HepG2 (cell line): ENCODE measurements at regions not wholly inside any gene's neighbourhood (a gene's known extent, or its start where the extent isn't known, plus 50 kb on each side); places are given as distances from the start of the nearest gene placed in this dataset.

ENCODE experiments used
- ATAC-seq: fragments of 200-7000 bp; cut with Tn5 transposase; 3 replicates; pipeline ENCODE4 v1.9.1; 2020; ENCODE audit warnings: mild to moderate bottlenecking, moderate library complexity
- BruUV-seq: library from RNA; stranded (reverse); fragments of 400-500 nt; replicated peaks from 2 replicates; lab custom pipeline; 2021; lab: Mats Ljungman, UMichigan
- CTCF ChIA-PET: fragments of 300-600 bp; formaldehyde crosslinking; extraction: SDS; loops from one replicate; lab custom pipeline; 2021; ENCODE audit warnings: low total read pairs, inconsistent platforms, low intra/inter-chr PET ratio; lab: Yijun Ruan, JAX
- POLR2A ChIA-PET: fragments of 350-600 bp; sonication (Branson Sonifier 250); formaldehyde crosslinking; loops from one replicate; lab custom pipeline; 2020; ENCODE audit warnings: antibody characterized with exemption, inconsistent platforms; lab: Yijun Ruan, JAX
- DNase-seq: peaks from one replicate; pipeline ENCODE4 v3.0.0-alpha.2; 2015; ENCODE audit warnings: low spot score
- FAIRE-seq: peaks from 3 replicates; lab custom pipeline; 2011; peaks lifted over from hg19 to GRCh38; lab: Jason Lieb, UNC
- H2AFZ ChIP-seq: one replicate; pipeline ENCODE4 v1.6.1; 2011; ENCODE audit warnings: low read length, inconsistent platforms
- H3K27ac ChIP-seq: fragments of 300-600 bp; 3 replicates; pipeline ENCODE4 v1.8.0; 2011; ENCODE audit warnings: mixed run types, mild to moderate bottlenecking, mixed read lengths, low read length, inconsistent platforms; ENCODE audit not compliant: insufficient read depth; ENCODE audit errors: extremely low read length
- H3K27me3 ChIP-seq, 2 experiments: fragments of 200-600 bp in 1 of 2; 2 replicates in 1 of 2; 3 replicates in 1 of 2; pipeline versions ENCODE4 v1.6.0 to v1.8.0; 2011; ENCODE audit warnings: low read length in 2 of 2, mild to moderate bottlenecking in 2 of 2, moderate library complexity in 2 of 2, inconsistent platforms in 1 of 2; ENCODE audit not compliant: insufficient read depth in 2 of 2, control insufficient read depth in 1 of 2
- H3K36me3 ChIP-seq, 2 experiments: fragments of 200-600 bp in 1 of 2; replicated peaks in 1 of 2; 2 replicates in 1 of 2; 3 replicates in 1 of 2; pipeline versions ENCODE4 v1.5.1 to v1.8.0; 2011; ENCODE audit warnings: low read length in 2 of 2, inconsistent platforms in 1 of 2; ENCODE audit not compliant: insufficient read depth in 2 of 2, control insufficient read depth in 1 of 2
- H3K4me1 ChIP-seq: 2 replicates; pipeline ENCODE4 v1.5.1; 2012; ENCODE audit warnings: low read length, inconsistent platforms; ENCODE audit not compliant: insufficient read depth
- H3K4me2 ChIP-seq: 2 replicates; pipeline ENCODE4 v1.6.0; 2011; ENCODE audit warnings: low read depth, low read length, inconsistent platforms
- H3K4me3 ChIP-seq, 3 experiments: fragments of 200-600 bp in 1 of 3; sonication (generic), shearing (Covaris generic) in 1 of 3; replicated peaks in 1 of 3; 2 replicates each; pipeline ENCODE4 v1.5.1; 2011 to 2016; ENCODE audit warnings: low read length in 3 of 3, inconsistent platforms in 2 of 3, low read depth in 2 of 3, mild to moderate bottlenecking in 2 of 3, control low read depth in 1 of 3, mixed read lengths in 1 of 3; ENCODE audit not compliant: insufficient read depth in 1 of 3
- H3K79me2 ChIP-seq: one replicate; pipeline ENCODE4 v1.6.1; 2011; ENCODE audit warnings: low read length, inconsistent platforms; ENCODE audit not compliant: insufficient read depth
- H3K9ac ChIP-seq: 2 replicates; pipeline ENCODE4 v1.6.0; 2011; ENCODE audit warnings: mild to moderate bottlenecking, low read depth, low read length, inconsistent platforms; ENCODE audit not compliant: insufficient read depth
- H3K9me3 ChIP-seq: 2 replicates; pipeline ENCODE4 v1.5.1; 2012; ENCODE audit warnings: mild to moderate bottlenecking, low read length
- H4K20me1 ChIP-seq: 2 replicates; pipeline ENCODE4 v1.6.0; 2011; ENCODE audit warnings: inconsistent platforms, mild to moderate bottlenecking, low read length, moderate library complexity; ENCODE audit not compliant: insufficient read depth
- E2F2 ChIP-seq: sonication (generic); formaldehyde crosslinking; IDR thresholded peaks from 2 replicates; pipeline ENCODE4 v1.4.0; 2020; ENCODE audit warnings: missing genetic modification reagents, borderline replicate concordance
- FIP1L1 ChIP-seq: fragments of 200-400 bp; formaldehyde crosslinking; IDR thresholded peaks from 2 replicates; pipeline ENCODE4 v1.6.1; 2018; ENCODE audit warnings: low read depth, mild to moderate bottlenecking, low read length, moderate library complexity, borderline replicate concordance; ENCODE audit not compliant: insufficient read depth
- FOSL2 ChIP-seq: sonication (generic); formaldehyde crosslinking; IDR thresholded peaks from 2 replicates; pipeline ENCODE4 v1.4.0; 2020; ENCODE audit warnings: missing genetic modification reagents
- GTF2F1 ChIP-seq: fragments of 150-350 bp; IDR thresholded peaks from 2 replicates; pipeline ENCODE4 v1.6.1; 2014; ENCODE audit warnings: low read length
- LCORL ChIP-seq, 2 experiments: fragments of 450-650 bp in 1 of 2; sonication (generic) in 1 of 2; formaldehyde crosslinking in 1 of 2; IDR thresholded peaks; 2 replicates each; pipeline versions ENCODE4 v1.5.0 to v1.6.1; 2017 to 2020; ENCODE audit warnings: antibody characterized with exemption in 1 of 2, missing genetic modification reagents in 1 of 2
- MXD4 ChIP-seq: IDR thresholded peaks from 2 replicates; pipeline ENCODE4 v1.6.1; 2016; ENCODE audit warnings: mild to moderate bottlenecking, missing biosample characterization, missing genetic modification reagents
- RARG ChIP-seq: sonication (generic); formaldehyde crosslinking; IDR thresholded peaks from 2 replicates; pipeline ENCODE4 v1.4.0; 2020; ENCODE audit warnings: low read depth, mild to moderate bottlenecking, missing genetic modification reagents
- SMAD1 ChIP-seq: sonication (generic); formaldehyde crosslinking; IDR thresholded peaks from 2 replicates; pipeline ENCODE4 v1.4.0; 2020; ENCODE audit warnings: missing genetic modification reagents, low read depth, mild to moderate bottlenecking, borderline replicate concordance
- SP140L ChIP-seq: sonication (generic); formaldehyde crosslinking; IDR thresholded peaks from 2 replicates; pipeline ENCODE4 v1.4.0; 2020; ENCODE audit warnings: missing genetic modification reagents, borderline replicate concordance
- ZNF562 ChIP-seq: sonication (generic); formaldehyde crosslinking; IDR thresholded peaks from 2 replicates; pipeline ENCODE4 v1.8.0; 2022; ENCODE audit warnings: missing genetic modification reagents, borderline replicate concordance
- ZNF619 ChIP-seq: sonication (generic); formaldehyde crosslinking; IDR thresholded peaks from 2 replicates; pipeline ENCODE4 v1.4.0; 2020; ENCODE audit warnings: mild to moderate bottlenecking, missing genetic modification reagents
- ZNF703 ChIP-seq: sonication (generic); formaldehyde crosslinking; IDR thresholded peaks from 2 replicates; pipeline ENCODE4 v1.5.1; 2020; ENCODE audit warnings: missing genetic modification reagents, mild to moderate bottlenecking, moderate library complexity, borderline replicate concordance
- ZNF737 ChIP-seq: sonication (generic); formaldehyde crosslinking; IDR thresholded peaks from 2 replicates; pipeline ENCODE4 v1.5.0; 2020; ENCODE audit warnings: missing genetic modification reagents, mild to moderate bottlenecking, borderline replicate concordance
- ZNF747 ChIP-seq: sonication (generic); formaldehyde crosslinking; IDR thresholded peaks from 2 replicates; pipeline ENCODE4 v1.8.1; 2023; ENCODE audit warnings: missing genetic modification reagents, mild to moderate bottlenecking, borderline replicate concordance
- ZNF75D ChIP-seq: sonication (generic); formaldehyde crosslinking; IDR thresholded peaks from 2 replicates; pipeline ENCODE4 v1.8.1; 2023; ENCODE audit warnings: missing genetic modification reagents, mild to moderate bottlenecking, borderline replicate concordance
- ZNF777 ChIP-seq: sonication (generic); formaldehyde crosslinking; IDR thresholded peaks from 2 replicates; pipeline ENCODE4 v1.4.0; 2020; ENCODE audit warnings: missing genetic modification reagents
- ZNF780A ChIP-seq: sonication (generic); formaldehyde crosslinking; IDR thresholded peaks from 2 replicates; pipeline ENCODE4 v1.8.0; 2022; ENCODE audit warnings: mild to moderate bottlenecking, missing genetic modification reagents, moderate library complexity
- WGBS: methylation state at CpG from one replicate; pipeline ENCODE4 v1.1.6; 2017; ENCODE audit warnings: low lambda C conversion rate; 5-methylcytosine and 5-hydroxymethylcytosine counted together
- in situ Hi-C: cut with HindIII; loops from 2 replicates; pipeline ENCODE4 v1.10.0; 2017; ENCODE audit warnings: low pct_unique_long_range_greater_than_20kb; ENCODE audit not compliant: extremely low pct_ligation_motif_present
- intact Hi-C: fragments of 100-400 bp; cut with micrococcal nuclease; formaldehyde crosslinking; loops from one replicate; pipeline ENCODE4 v1.10.0; 2022; ENCODE audit not compliant: unreplicated experiment
- TF ChIP-seq, protein P1 (sequence below): sonication (generic); formaldehyde crosslinking; IDR thresholded peaks from 2 replicates; pipeline ENCODE4 v1.8.1; 2023; ENCODE audit warnings: missing genetic modification reagents, mild to moderate bottlenecking, borderline replicate concordance
- TF ChIP-seq, protein P2 (sequence below): sonication (generic); formaldehyde crosslinking; IDR thresholded peaks from 2 replicates; pipeline ENCODE4 v1.8.0; 2022; ENCODE audit warnings: missing genetic modification reagents, mild to moderate bottlenecking, moderate library complexity, borderline replicate concordance
- TF ChIP-seq, protein P3 (sequence below): sonication (generic); formaldehyde crosslinking; conservative IDR thresholded peaks from 2 replicates; pipeline ENCODE4 v1.8.1; 2023; ENCODE audit warnings: missing genetic modification reagents

DNA sequence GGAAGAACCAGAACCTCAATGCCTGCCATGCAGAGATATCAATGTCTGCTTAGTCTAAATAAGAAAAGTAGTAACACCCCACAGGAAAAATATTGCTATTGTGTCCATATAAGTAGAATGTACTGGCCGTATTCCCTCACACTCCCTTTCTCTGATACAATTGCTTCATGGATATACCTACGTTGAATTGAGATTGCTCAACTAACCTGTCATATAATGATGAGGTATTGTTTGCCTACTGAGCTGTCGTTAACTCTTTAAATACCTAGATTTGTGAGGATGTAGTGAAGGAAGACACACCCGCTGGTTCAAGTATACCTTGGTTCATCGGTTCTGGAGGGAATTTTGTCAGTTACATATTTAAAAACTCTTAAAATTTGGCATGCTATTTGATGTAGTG, 480.7 kb upstream of the TCF4 start:
- Histone ChIP-seq H3K9ac (no peak overlapping the region), H3K27ac (no peak overlapping the region), H3K9me3 (peaks cover 91% of the 10 kb centered on the region), H4K20me1 (no peaks in the 10 kb centered on the region), H3K4me1 (no peaks in the 10 kb centered on the region), H3K4me2 (no peak overlapping the region), H3K36me3 (no peaks in the 10 kb centered on the region), H3K79me2 (no peaks in the 10 kb centered on the region), H2AFZ (no peak overlapping the region), H3K27me3 (no peaks in the 10 kb centered on the region; a peak in 1 of 5 replicates), H3K4me3 (no peak overlapping the region)
- WGBS: 16% methylated on average over 5 of the region's 5 CpGs
- ATAC-seq (no peak), FAIRE-seq (no peak), DNase-seq (no peak)
- CTCF ChIA-PET: no interaction called here
- TF ChIP-seq FOSL2 (CRISPR knock-in tag) (no peak), ZNF703 (CRISPR knock-in tag) (no peak), ZNF562 (CRISPR knock-in tag) (no peak), GTF2F1 (no peak), ZNF780A (CRISPR knock-in tag) (no peak), MXD4 (CRISPR knock-in tag) (no peak), SMAD1 (CRISPR knock-in tag) (no peak), ZNF75D (CRISPR knock-in tag) (no peak), LCORL (IDR thresholded peaks at IDR 0.05) (no peak), LCORL (CRISPR knock-in tag; IDR thresholded peaks at IDR 0.05) (no peak), SP140L (CRISPR knock-in tag) (no peak), ZNF777 (CRISPR knock-in tag) (no peak), RARG (CRISPR knock-in tag) (no peak), ZNF747 (no peak), FIP1L1 (no peak), E2F2 (CRISPR knock-in tag) (no peak), ZNF619 (CRISPR knock-in tag) (no peak), ZNF737 (CRISPR knock-in tag) (no peak)
- TF ChIP-seq, protein P1, sequence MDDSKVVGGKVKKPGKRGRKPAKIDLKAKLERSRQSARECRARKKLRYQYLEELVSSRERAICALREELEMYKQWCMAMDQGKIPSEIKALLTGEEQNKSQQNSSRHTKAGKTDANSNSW: no peak
- TF ChIP-seq, protein P2, sequence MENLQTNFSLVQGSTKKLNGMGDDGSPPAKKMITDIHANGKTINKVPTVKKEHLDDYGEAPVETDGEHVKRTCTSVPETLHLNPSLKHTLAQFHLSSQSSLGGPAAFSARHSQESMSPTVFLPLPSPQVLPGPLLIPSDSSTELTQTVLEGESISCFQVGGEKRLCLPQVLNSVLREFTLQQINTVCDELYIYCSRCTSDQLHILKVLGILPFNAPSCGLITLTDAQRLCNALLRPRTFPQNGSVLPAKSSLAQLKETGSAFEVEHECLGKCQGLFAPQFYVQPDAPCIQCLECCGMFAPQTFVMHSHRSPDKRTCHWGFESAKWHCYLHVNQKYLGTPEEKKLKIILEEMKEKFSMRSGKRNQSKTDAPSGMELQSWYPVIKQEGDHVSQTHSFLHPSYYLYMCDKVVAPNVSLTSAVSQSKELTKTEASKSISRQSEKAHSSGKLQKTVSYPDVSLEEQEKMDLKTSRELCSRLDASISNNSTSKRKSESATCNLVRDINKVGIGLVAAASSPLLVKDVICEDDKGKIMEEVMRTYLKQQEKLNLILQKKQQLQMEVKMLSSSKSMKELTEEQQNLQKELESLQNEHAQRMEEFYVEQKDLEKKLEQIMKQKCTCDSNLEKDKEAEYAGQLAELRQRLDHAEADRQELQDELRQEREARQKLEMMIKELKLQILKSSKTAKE (CRISPR knock-in tag): no peak
- TF ChIP-seq, protein P3, sequence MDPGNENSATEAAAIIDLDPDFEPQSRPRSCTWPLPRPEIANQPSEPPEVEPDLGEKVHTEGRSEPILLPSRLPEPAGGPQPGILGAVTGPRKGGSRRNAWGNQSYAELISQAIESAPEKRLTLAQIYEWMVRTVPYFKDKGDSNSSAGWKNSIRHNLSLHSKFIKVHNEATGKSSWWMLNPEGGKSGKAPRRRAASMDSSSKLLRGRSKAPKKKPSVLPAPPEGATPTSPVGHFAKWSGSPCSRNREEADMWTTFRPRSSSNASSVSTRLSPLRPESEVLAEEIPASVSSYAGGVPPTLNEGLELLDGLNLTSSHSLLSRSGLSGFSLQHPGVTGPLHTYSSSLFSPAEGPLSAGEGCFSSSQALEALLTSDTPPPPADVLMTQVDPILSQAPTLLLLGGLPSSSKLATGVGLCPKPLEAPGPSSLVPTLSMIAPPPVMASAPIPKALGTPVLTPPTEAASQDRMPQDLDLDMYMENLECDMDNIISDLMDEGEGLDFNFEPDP (CRISPR knock-in tag): no peak
- no TSS peak for BruUV-seq
- in situ Hi-C loops (no loop called here), intact Hi-C loops (no loop called here)
- POLR2A ChIA-PET: no interaction called here
